T-helper 1 cell treated with Interleukin-12 subunit alpha and Interleukin-12 subunit beta and Interleukin-4 antibody, amounts not matched to agents 30 μg/mL and 1 μg/mL, for 36 hours (primary cell): ENCODE measurements at regions not wholly inside any gene's neighbourhood (a gene's known extent, or its start where the extent isn't known, plus 50 kb on each side); places are given as distances from the start of the nearest gene placed in this dataset.
"Not testable (repeated sequence)": the region's sequence is repeated elsewhere in the genome, so short reads cannot be mapped to it uniquely, and the experiment has no call there.

ENCODE experiments used
- H3K27ac Mint-ChIP-seq: one replicate; pipeline ENCODE4 v1.8.0; 2021; ENCODE audit warnings: mild to moderate bottlenecking, mixed read lengths
- H3K27me3 Mint-ChIP-seq: one replicate; pipeline ENCODE4 v1.8.0; 2021; ENCODE audit warnings: low read depth, mixed read lengths
- H3K36me3 Mint-ChIP-seq: one replicate; pipeline ENCODE4 v1.8.0; 2021; ENCODE audit warnings: low read depth, mixed read lengths
- H3K4me1 Mint-ChIP-seq: one replicate; pipeline ENCODE4 v1.8.0; 2021; ENCODE audit warnings: low read depth, mixed read lengths
- H3K4me3 Mint-ChIP-seq: one replicate; pipeline ENCODE4 v1.8.0; 2021; ENCODE audit warnings: mild to moderate bottlenecking, moderate library complexity, mixed read lengths
- H3K9me3 Mint-ChIP-seq: one replicate; pipeline ENCODE4 v1.8.0; 2021; ENCODE audit warnings: mixed read lengths

GRCh38 chr3:40661284-40661683 is 136.5 kb downstream of the ZNF621 start:
- Mint-ChIP-seq H3K4me1 (no peaks in the 10 kb centered on the region), H3K27me3 (no peaks in the 10 kb centered on the region), H3K36me3 (no peaks in the 10 kb centered on the region)

GRCh38 chr3:40663280-40663679 is 138.5 kb downstream of the ZNF621 start:
- H3K36me3 Mint-ChIP-seq, result no peaks in the 10 kb centered on the region
- H3K4me3 Mint-ChIP-seq, result no peak overlapping the region
- H3K27me3 Mint-ChIP-seq, result no peaks in the 10 kb centered on the region
- H3K9me3 Mint-ChIP-seq, result no peaks in the 10 kb centered on the region
- no peak overlapping the region for H3K27ac Mint-ChIP-seq
- no peaks in the 10 kb centered on the region for H3K4me1 Mint-ChIP-seq

More at GRCh38 chr3:40661284-40661683, 136.5 kb downstream of the ZNF621 start:
- no peak overlapping the region for H3K4me3 Mint-ChIP-seq
- no peak overlapping the region for H3K27ac Mint-ChIP-seq
- H3K9me3 Mint-ChIP-seq, result no peaks in the 10 kb centered on the region

DNA sequence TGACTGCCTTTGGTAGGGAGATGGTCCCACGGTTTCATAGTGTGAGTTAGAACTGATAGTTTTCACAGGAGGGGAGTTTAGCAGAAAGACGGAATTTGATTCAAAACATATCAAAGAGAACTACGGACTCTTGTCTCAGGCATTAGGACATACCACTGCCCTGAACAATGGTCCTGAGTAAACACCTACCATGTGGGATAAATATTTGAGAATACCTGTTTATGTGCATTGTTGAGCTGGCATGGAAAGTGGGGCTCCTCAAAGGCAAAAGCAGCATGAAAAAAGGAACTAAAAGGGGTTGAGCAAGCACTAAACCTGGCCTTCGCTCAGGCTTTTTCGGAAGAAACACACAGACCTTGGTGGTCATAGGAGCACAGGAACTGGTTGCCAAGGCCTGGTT is 144.4 kb downstream of the ZNF621 start:
- H3K27ac Mint-ChIP-seq, result no peak overlapping the region
- H3K36me3 Mint-ChIP-seq, result no peaks in the 10 kb centered on the region
- no peaks in the 10 kb centered on the region for H3K4me1 Mint-ChIP-seq
- H3K9me3 Mint-ChIP-seq, result no peaks in the 10 kb centered on the region
- no peak overlapping the region for H3K4me3 Mint-ChIP-seq
- peaks cover 3% of the 10 kb centered on the region for H3K27me3 Mint-ChIP-seq

DNA sequence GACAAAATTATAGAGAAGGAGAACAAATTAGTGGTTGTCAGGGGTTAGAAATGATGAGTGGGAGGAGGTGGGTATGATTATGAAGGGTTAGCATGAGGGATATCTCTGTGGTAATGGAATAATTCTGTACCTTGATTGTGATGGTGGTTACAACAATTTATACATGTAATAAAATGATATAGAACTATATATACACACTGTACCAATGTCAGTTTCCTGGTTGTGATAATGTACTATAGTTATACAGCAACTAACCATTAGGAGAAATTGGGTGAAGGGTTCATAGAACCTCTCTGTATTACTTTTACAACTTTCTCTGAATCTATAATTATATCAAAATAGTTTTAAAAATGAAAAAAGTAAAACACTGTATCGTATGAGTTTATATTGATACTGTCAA is 148.1 kb downstream of the ZNF621 start:
- Mint-ChIP-seq H3K4me3 (no peak overlapping the region), H3K27me3 (peaks cover 3% of the 10 kb centered on the region), H3K4me1 (no peaks in the 10 kb centered on the region), H3K27ac (no peak overlapping the region), H3K36me3 (no peaks in the 10 kb centered on the region), H3K9me3 (no peaks in the 10 kb centered on the region)

GRCh38 chr3:40677321-40677720 is 152.6 kb downstream of the ZNF621 start:
- no peak overlapping the region for H3K27ac Mint-ChIP-seq
- H3K4me3 Mint-ChIP-seq, result no peak overlapping the region
- no peaks in the 10 kb centered on the region for H3K27me3 Mint-ChIP-seq
- H3K4me1 Mint-ChIP-seq, result no peaks in the 10 kb centered on the region
- H3K9me3 Mint-ChIP-seq, result no peaks in the 10 kb centered on the region
- no peaks in the 10 kb centered on the region for H3K36me3 Mint-ChIP-seq

- H3K27me3 Mint-ChIP-seq, result no peaks in the 10 kb centered on the region
- H3K9me3 Mint-ChIP-seq, result no peaks in the 10 kb centered on the region
- no peak overlapping the region for H3K4me3 Mint-ChIP-seq
- no peak overlapping the region for H3K27ac Mint-ChIP-seq
- no peaks in the 10 kb centered on the region for H3K36me3 Mint-ChIP-seq
- no peaks in the 10 kb centered on the region for H3K4me1 Mint-ChIP-seq
Measured at GRCh38 chr3:40677749-40678148, 153.0 kb downstream of the ZNF621 start.

DNA sequence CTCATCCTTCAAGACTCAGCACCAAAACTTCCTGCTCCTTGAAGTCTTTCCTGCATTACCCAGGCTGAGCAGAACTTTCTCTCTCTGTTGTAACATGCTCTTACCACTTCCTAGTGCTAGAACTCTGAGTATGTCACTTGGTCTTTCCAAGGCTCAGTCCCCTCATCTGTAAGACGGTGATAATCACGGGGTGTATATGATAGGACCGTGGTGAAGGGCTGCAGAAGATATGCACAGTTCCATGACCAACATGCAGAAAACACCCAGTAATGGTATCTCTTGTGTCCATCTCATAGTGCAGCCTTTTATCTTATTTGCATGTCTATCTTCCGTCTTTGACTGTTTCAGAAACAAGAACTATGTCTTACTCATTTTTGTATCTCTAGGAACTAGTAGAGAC is 154.5 kb downstream of the ZNF621 start:
- Mint-ChIP-seq H3K4me1 (no peaks in the 10 kb centered on the region), H3K4me3 (no peak overlapping the region), H3K9me3 (no peaks in the 10 kb centered on the region), H3K27ac (no peak overlapping the region), H3K36me3 (no peaks in the 10 kb centered on the region), H3K27me3 (peaks cover 2% of the 10 kb centered on the region)

GRCh38 chr3:40680685-40681657 is 156.2 kb downstream of the ZNF621 start:
- Mint-ChIP-seq H3K27ac (no peak overlapping the region), H3K4me1 (no peaks in the 10 kb centered on the region), H3K9me3 (no peaks in the 10 kb centered on the region), H3K36me3 (no peaks in the 10 kb centered on the region), H3K27me3 (peaks cover 5% of the 10 kb centered on the region), H3K4me3 (no peak overlapping the region)

GRCh38 chr3:40681658-40682055 is 156.9 kb downstream of the ZNF621 start:
- H3K36me3 Mint-ChIP-seq, result no peaks in the 10 kb centered on the region
- H3K27ac Mint-ChIP-seq, result no peak overlapping the region

GRCh38 chr3:40689837-40690236 is 165.1 kb downstream of the ZNF621 start:
- Mint-ChIP-seq H3K4me3 (no peak overlapping the region), H3K9me3 (no peaks in the 10 kb centered on the region), H3K27me3 (peaks cover 22% of the 10 kb centered on the region), H3K27ac (no peak overlapping the region), H3K36me3 (no peaks in the 10 kb centered on the region), H3K4me1 (no peaks in the 10 kb centered on the region)

More at GRCh38 chr3:40681658-40682055, 156.9 kb downstream of the ZNF621 start:
- Mint-ChIP-seq H3K9me3 (no peaks in the 10 kb centered on the region), H3K27me3 (peaks cover 8% of the 10 kb centered on the region), H3K4me3 (no peak overlapping the region), H3K4me1 (no peaks in the 10 kb centered on the region)

- Mint-ChIP-seq H3K36me3 (no peaks in the 10 kb centered on the region), H3K27ac (no peak overlapping the region), H3K4me3 (no peak overlapping the region), H3K9me3 (no peaks in the 10 kb centered on the region), H3K4me1 (no peaks in the 10 kb centered on the region), H3K27me3 (peaks cover 22% of the 10 kb centered on the region)
Measured at GRCh38 chr3:40690749-40691451, 166.1 kb downstream of the ZNF621 start.

DNA sequence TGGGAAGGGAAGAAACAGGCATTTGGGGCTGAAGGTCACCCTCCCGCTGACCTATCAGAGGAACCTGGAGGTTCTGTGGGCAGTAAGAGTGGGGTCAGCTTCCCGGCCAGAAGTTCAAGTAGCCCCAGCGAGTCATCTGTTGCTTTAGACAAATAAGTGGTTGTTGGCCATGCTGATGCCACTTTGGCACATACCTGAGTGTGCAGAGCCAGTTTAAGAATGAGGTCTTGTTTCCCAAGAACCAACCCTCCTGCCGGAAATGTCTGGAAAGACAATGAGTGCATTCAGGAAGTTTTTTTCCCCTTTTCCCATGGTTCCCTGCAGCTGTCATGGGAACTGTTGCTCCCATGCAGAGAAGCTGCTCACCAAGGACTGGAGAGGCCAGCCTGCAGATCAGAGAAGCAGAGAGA is 166.7 kb downstream of the ZNF621 start:
- no peaks in the 10 kb centered on the region for H3K9me3 Mint-ChIP-seq
- H3K4me3 Mint-ChIP-seq, result no peak overlapping the region
- no peaks in the 10 kb centered on the region for H3K4me1 Mint-ChIP-seq
- H3K27me3 Mint-ChIP-seq, result peaks cover 20% of the 10 kb centered on the region
- H3K27ac Mint-ChIP-seq, result no peak overlapping the region
- no peaks in the 10 kb centered on the region for H3K36me3 Mint-ChIP-seq

- no peaks in the 10 kb centered on the region for H3K9me3 Mint-ChIP-seq
- H3K27ac Mint-ChIP-seq, result no peak overlapping the region
- H3K4me3 Mint-ChIP-seq, result no peak overlapping the region
- H3K36me3 Mint-ChIP-seq, result no peaks in the 10 kb centered on the region
- H3K27me3 Mint-ChIP-seq, result no peaks in the 10 kb centered on the region
- no peaks in the 10 kb centered on the region for H3K4me1 Mint-ChIP-seq
Measured at GRCh38 chr3:40695848-40696247, 171.1 kb downstream of the ZNF621 start.

- not testable (repeated sequence) for H3K9me3 Mint-ChIP-seq, H3K27ac Mint-ChIP-seq, H3K4me3 Mint-ChIP-seq, H3K27me3 Mint-ChIP-seq, H3K4me1 Mint-ChIP-seq, H3K36me3 Mint-ChIP-seq
Measured at GRCh38 chr3:40698611-40699010, 173.9 kb downstream of the ZNF621 start.

DNA sequence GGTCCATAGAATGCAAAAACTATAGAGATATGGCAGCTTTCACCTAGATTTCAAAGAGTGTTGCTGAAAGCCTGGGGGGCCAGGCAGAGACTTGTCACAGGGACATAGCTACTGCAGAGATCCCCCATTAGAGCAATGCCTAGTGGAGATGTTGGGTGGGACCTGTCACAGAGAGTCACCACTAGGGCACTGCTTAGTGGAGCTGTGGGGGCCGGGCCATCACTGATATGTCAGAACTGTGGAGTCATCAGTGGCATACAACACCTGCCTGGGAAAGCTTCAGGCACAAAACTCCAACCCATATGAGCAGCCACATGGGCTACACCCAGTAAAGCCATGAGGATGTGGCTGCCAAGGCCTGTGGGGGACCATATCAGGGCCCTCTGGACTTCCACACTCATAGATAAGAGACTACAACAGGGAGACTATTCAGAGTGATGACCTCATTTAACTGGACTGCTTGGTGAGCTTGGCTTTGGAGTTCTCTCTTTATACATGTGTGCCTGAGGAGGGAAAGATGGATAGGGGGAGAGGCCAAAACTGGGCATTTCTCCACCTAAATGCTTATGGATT is 176.3 kb downstream of the ZNF621 start:
- H3K9me3 Mint-ChIP-seq, result no peaks in the 10 kb centered on the region
- no peaks in the 10 kb centered on the region for H3K27me3 Mint-ChIP-seq
- H3K27ac Mint-ChIP-seq, result no peak overlapping the region
- no peak overlapping the region for H3K4me3 Mint-ChIP-seq
- H3K36me3 Mint-ChIP-seq, result no peaks in the 10 kb centered on the region
- no peaks in the 10 kb centered on the region for H3K4me1 Mint-ChIP-seq
